Gastroesophageal sphincter (tissue), 3 donors: ENCODE measurements at regions not wholly inside any gene's neighbourhood (a gene's known extent, or its start where the extent isn't known, plus 50 kb on each side); places are given as distances from the start of the nearest gene placed in this dataset.

ENCODE experiments used
- EP300 ChIP-seq: sonication (generic); formaldehyde crosslinking; IDR thresholded peaks from one replicate; pipeline ENCODE4 v1.6.1; 2017; ENCODE audit warnings: antibody characterized with exemption, mild to moderate bottlenecking
- POLR2A ChIP-seq, 2 donors: fragments of 450-650 bp; IDR thresholded peaks; one replicate each; pipeline ENCODE4 v1.6.1; 2017; ENCODE audit warnings: antibody characterized with exemption in 2 of 2, mild to moderate bottlenecking in 2 of 2, moderate library complexity in 1 of 2
- POLR2AphosphoS5 ChIP-seq: sonication (generic); formaldehyde crosslinking; IDR thresholded peaks from one replicate; pipeline ENCODE4 v1.6.1; 2017; ENCODE audit warnings: antibody characterized with exemption
- TF ChIP-seq, protein P1 (sequence below), 4 experiments: fragments of 200-600 bp in 2 of 4; fragments of 450-650 bp in 2 of 4; sonication (generic) in 1 of 4; IDR thresholded peaks; one replicate each; pipeline ENCODE4 v1.5.1; 2017 to 2019; ENCODE audit warnings: antibody characterized with exemption in 4 of 4, mild to moderate bottlenecking in 2 of 4, moderate library complexity in 2 of 4

DNA sequence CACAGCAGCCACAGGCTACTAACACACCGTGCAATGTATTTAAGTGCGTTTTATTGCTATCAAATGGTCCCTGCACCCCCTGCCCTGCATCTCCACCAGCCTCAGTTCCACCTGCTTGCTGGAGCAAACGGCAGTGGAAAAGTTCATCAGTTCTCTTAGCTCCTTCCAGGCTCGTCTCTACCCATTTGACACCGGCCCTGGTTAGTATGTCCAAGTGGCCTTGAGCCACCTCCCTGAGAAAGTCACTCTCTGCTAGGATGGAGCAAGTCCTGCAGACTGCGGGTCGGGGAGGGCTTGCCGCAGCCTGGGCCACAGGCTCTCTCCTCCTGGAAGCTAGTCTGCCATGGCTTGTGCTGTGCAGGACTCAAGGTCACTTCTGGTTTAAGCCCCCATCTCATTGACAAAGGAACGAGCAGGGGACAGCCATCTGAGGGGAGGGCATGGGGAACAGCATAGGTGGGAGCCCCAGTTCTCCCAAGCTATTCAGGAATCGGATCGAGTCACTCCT, 74.9 kb downstream of the RHOB start:
- TF ChIP-seq, protein P1, sequence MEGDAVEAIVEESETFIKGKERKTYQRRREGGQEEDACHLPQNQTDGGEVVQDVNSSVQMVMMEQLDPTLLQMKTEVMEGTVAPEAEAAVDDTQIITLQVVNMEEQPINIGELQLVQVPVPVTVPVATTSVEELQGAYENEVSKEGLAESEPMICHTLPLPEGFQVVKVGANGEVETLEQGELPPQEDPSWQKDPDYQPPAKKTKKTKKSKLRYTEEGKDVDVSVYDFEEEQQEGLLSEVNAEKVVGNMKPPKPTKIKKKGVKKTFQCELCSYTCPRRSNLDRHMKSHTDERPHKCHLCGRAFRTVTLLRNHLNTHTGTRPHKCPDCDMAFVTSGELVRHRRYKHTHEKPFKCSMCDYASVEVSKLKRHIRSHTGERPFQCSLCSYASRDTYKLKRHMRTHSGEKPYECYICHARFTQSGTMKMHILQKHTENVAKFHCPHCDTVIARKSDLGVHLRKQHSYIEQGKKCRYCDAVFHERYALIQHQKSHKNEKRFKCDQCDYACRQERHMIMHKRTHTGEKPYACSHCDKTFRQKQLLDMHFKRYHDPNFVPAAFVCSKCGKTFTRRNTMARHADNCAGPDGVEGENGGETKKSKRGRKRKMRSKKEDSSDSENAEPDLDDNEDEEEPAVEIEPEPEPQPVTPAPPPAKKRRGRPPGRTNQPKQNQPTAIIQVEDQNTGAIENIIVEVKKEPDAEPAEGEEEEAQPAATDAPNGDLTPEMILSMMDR (IDR thresholded peaks at IDR 0.05), result no peak
- no peak for TF ChIP-seq POLR2A (IDR thresholded peaks at IDR 0.05)
- TF ChIP-seq EP300, result no peak
- no peak for TF ChIP-seq POLR2AphosphoS5
